NAMALWA (cell line): ENCODE measurements at regions not wholly inside any gene's neighbourhood (a gene's known extent, or its start where the extent isn't known, plus 50 kb on each side); places are given as distances from the start of the nearest gene placed in this dataset.

Experiments
- DNase-seq: peaks from one replicate; pipeline ENCODE4 v3.0.0-alpha.2; 2015; ENCODE audit warnings: low spot score

DNA sequence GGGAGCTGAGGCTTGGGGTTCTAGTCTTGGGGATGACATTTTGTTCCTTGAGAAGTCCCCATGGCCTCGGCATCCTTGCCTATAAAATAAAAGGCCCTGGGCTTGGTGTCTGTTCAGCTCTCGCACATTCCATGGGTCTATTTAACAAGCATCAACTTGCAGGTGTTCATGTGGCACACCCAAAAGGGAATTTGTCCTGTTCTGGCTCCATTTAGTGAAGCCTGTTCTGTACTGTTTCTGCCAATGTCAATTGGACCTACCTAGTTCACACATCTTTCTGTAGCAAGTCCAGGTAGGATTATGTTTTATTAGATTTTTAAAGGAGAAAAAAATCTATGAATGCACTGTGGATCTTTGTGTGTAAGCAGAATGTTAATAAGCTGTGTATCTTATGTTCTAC lies 262.0 kb downstream of the HIVEP2 start:
- no peak for DNase-seq

DNA sequence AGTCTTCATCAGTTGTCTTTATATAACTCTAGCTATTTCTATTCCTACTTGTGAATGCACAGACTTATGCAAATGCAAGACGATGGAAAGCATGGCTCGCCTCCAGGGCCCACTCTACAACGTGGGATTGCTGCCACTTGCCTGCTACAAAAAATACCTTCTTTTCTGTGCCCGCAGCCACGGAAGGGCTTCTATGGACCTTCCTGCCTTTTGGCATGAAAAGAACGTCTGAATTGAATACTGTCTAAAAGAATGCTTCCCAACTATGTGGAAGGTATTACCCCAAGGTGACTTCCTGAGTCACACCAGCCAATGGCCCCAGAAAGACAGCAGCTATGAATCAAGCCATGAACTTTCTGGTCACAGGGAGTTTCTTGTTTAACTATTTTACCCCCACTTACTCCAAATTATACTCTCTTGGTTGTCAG lies 261.2 kb downstream of the HIVEP2 start:
- DNase-seq: no peak

- no peak for DNase-seq
These were observed 260.6 kb downstream of the HIVEP2 start for GRCh38 chr6:142684371-142684770.

DNA sequence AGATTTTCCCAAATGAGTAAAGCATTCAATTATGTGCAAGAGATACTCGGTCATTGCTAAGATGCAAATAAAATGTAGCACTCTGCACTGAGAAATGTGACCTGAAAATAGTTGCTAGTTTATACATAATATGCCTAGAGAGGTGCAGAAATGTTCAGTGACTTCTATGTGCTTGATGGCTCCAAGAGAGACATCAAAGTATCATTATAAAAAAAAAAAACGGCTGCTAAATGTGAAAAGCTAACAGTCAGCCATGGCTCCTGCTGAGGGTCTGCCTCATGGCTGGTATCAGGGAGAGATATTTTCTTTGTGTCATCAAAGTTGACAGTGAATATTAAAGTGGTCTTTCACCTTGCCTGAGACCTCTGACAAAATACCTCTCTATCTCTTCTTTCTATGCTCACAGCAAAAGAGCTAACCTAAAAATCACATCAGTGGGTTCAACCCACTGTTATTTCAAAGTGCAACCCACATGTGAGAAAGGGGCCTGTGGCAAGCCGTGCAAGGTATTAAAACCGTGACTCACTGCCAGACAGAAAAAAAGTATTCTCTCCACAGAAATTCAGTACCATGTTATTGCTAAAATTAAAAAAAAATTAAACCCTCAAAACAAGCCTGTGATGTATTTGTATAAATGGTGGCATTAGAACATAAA lies 259.0 kb downstream of the HIVEP2 start:
- DNase-seq: no peak

DNA sequence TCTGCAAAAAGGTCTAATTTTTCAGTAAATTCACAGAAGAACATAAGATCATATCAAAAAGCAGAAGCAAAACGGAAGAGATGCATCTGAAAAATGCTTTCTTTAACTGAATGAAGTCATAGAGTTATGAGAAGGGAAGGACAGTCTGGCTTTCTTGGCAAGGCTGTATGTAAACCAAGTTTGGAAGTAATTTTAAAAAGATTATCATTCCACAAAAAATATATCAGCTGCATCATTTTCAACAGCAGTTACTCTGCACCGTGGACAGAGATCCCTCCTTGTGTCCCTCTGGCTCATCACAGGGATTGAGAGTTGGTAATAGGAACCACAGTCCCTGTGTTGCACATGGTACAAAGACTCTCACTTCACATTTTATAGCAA lies 258.5 kb downstream of the HIVEP2 start:
- no peak for DNase-seq

DNA sequence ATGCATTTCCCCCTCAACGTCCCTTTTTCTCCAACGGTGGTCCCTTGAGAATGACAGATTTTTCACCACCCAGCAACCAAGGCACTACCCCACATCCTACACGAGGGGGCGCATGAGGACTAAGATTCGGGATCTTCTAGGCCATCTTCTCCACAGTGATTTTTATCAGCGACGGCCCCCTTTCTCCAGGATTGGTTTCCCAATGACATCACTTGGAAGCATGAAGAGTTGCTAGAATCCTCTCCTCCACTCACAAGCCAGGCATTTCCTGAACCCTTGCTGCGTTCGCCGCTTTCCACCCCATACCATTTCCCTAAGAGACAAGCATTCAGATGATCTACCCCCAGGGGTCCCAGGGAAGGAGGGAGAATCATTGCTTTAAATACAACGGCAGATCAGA lies 252.0 kb downstream of the HIVEP2 start:
- peak; percentile 77 for DNase-seq

GRCh38 chr6:142693441-142693840 lies 251.5 kb downstream of the HIVEP2 start:
- DNase-seq: no peak

GRCh38 chr6:142694054-142694453 lies 250.9 kb downstream of the HIVEP2 start:
- no peak for DNase-seq

DNA sequence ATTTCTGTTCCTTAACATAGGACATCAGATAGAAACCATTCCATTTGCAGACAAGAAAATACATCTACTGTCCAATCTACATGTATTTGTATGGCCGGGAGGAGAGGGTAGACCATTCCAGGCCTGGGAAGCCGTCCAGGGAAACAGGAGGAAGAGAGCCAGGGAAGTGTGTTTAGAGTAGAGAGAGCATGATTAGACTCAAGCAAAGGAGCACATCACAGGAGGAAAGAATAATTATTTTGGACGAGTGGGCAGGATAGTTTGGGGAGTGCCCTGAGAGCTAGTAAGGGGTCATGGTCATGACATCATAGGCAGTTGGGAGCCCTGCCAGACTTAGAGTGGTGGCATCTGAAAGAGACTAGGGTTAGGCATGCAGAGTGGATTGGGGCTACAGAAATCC lies 250.0 kb downstream of the HIVEP2 start:
- no peak for DNase-seq

- no peak for DNase-seq
These were observed 248.6 kb downstream of the HIVEP2 start for GRCh38 chr6:142696123-142697000.

DNA sequence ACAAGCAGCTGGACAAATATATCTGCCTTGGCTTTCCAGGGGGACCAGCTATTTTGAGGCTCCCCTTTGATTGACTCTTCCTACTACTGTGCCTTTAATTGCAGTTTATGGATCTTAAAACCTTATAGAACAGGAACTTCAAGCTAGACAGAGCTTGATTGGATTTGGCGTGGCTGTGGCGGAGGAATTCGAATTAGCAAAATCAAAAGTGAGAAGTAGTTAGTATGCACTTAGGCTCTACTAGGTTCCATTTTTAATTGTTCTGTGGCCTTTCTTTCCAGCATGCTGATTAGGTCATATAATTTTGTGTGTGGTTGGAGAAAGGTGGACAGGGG lies 248.0 kb downstream of the HIVEP2 start:
- DNase-seq: no peak

DNA sequence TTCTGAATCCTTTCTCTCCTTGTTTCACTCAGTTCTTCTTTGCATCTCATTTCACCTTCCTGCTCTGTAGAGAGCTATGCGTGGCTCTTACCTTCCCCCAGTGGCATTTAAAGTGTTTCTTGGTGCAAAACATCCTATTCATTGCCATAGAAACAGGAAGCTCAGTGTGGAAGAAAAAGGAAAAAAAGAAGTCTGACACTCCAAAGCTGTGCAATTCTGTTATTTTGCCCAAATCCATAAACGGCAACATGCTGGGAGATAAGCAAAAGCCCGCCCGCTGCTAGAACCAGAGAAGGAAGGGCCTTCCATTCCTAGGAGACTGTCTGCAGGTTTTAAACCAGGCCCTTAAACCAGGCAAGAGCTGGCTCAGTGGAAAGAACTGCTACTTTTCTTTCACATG lies 247.1 kb downstream of the HIVEP2 start:
- no peak for DNase-seq

DNA sequence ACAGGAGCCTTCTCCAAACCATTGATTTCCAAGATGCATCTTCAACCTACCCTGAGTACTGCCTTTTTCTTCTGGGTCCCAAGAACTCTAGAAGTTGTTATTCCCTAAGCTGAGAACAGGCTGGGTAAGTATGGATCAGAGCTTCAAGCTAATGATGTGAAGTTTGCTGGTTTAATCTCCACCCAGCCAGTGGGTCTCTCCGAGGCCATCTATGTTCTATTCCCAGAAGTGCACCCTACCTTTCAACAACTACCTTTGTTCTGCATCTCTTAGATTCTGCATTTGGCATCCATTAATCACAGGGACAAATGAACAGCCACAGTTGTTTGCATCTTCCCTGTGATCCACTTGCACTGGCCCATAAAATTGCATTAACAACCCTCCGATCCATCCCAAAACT lies 246.2 kb downstream of the HIVEP2 start:
- peak; percentile 11 for DNase-seq

GRCh38 chr6:142699391-142699790 lies 245.6 kb downstream of the HIVEP2 start:
- no peak for DNase-seq

DNA sequence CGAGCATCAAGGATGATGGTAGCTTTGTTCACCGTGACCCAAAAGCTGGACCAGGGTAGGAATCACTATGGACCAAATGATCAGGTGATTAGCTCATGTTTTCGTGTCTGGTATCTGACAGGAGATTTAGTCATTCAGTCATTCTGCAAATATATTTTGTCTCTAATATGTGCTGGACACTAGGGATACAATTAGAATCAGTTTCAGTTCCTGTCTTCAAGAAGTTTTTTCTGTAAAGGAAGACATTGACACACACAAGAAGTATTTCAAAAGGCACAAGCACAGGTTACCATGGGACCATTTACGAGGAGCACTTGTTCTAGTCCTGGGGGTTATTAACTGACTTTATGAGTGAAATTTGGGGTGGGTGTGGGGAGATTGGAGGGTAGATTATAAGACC lies 244.9 kb downstream of the HIVEP2 start:
- DNase-seq: peak; percentile 15

GRCh38 chr6:142700671-142701312 lies 244.2 kb downstream of the HIVEP2 start:
- DNase-seq: no peak
